ENCODE measurements at regions not wholly inside any gene's neighbourhood (a gene's known extent, or its start where the extent isn't known, plus 50 kb on each side); places are given as distances from the start of the nearest gene placed in this dataset.

DNA sequence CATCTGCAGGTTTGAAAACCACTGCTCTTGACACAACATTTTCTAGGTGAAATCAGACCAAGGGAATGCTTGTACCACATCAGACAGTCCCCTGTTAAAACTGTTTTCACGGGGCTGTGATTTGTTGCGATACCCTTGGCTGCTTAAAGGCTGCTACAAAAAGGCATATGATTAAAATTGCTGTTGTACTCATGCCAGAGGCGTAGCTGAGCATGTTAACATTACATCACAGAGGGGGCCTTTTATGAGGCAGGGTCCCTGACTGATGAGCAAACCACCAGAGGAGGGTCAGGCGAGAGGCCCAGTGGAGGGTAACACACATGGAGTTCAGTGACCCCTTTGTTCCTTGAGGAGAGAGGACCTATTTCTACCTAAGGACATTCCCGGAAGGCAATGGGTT is 70.4 kb upstream of the CDYL start:
- no peak overlapping the region for H3K27ac ChIP-seq
- no peak overlapping the region for H3K9ac ChIP-seq
- no peaks in the 10 kb centered on the region for H4K20me1 ChIP-seq (ENCODE audit: insufficient read depth)
- H3K4me1 ChIP-seq (ENCODE audit: insufficient read depth): no peaks in the 10 kb centered on the region
- no peak overlapping the region for H3K4me2 ChIP-seq (ENCODE audit: unreplicated experiment)
- TF ChIP-seq EZH2phosphoT487 (IDR thresholded peaks at IDR 0.05; ENCODE audit: insufficient read depth, low read depth): no peak
- no peak for TF ChIP-seq EZH2 (IDR thresholded peaks at IDR 0.05; ENCODE audit: insufficient read depth, poor library complexity, severe bottlenecking)
- H3K36me3 ChIP-seq (ENCODE audit: low read depth): no peaks in the 10 kb centered on the region
- H3K27me3 ChIP-seq (replicated peaks; ENCODE audit: insufficient read depth): no peaks in the 10 kb centered on the region
- H3K9me3 ChIP-seq (ENCODE audit: low read depth): peaks cover 5% of the 10 kb centered on the region
- DNase-seq: no peak
- no peak overlapping the region for H2AFZ ChIP-seq
- in situ Hi-C loops (cut with MboI): no loop called here
- 73 to 80% methylated on average over 5 of the region's 5 CpGs for WGBS, 2 experiments (ENCODE audit: low coverage in 1 of 2, low lambda C conversion rate in 2 of 2, missing lambda C conversion rate in 2 of 2)
- no peaks in the 10 kb centered on the region for H3K9me2 ChIP-seq (ENCODE audit: insufficient read depth)
- no peaks in the 10 kb centered on the region for H3F3A ChIP-seq (ENCODE audit: insufficient read depth)
- H3K79me2 ChIP-seq (ENCODE audit: insufficient read depth): no peaks in the 10 kb centered on the region
- H3K4me3 ChIP-seq: no peak overlapping the region

DNA sequence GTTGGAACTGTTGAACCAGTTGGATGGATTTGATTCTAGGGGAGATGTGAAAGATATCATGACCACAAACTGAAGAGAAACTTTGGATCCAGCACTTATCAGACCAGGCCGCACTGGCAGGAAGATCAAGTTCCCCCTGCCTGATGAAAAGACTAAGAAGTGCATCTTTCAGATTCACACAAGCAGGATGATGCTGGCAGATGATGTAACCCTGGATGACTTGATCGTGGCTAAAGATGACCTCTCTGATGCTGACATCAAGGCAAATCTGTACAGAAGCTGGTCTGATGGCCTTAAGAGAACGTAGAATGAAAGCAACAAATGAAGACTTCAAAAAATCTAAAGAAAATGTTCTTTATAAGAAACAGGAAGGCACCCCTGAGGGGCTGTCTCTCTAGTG is 72.8 kb upstream of the CDYL start:
- in situ Hi-C loops (cut with MboI): no loop called here
- H4K20me1 ChIP-seq (ENCODE audit: insufficient read depth): no peaks in the 10 kb centered on the region
- WGBS, 2 experiments (ENCODE audit: low coverage in 1 of 2, low lambda C conversion rate in 2 of 2, missing lambda C conversion rate in 2 of 2): 43 to 47% methylated on average over 3 of the region's 3 CpGs

DNA sequence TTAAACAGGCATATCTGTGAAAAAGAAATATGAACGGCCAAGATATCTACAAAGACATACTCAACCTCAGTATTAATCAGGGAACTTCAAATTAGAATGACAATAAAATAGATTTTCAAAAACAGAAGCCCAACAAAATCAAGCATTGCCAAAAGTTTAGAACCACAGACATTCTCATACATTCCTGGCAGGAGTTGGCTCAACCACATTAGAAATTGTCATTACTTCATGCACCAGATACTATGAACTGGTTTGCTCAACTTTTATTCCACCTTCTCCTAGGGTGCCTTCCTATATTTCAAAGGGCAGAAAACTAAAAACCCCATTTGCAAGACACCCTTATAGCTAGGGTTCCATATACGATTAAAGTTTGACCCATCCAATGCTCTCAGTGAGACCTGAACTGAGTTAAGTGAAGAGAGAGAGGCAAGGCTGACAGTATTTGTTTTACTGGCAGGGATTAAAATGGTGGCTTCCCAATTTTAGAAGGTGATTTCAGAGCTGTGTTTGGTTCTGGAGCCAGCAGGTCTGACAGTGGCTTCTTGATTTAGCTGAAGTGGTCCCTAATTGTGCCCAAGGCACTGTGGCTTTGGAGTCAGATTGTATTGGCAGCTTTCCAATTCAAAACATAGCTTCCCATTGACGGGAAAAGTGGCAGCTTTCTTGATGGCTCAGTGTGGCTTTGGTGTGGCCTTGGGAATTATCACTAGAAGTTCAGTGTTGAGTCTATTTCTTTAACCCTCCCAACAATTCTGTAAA is 77.1 kb upstream of the CDYL start:
- Histone ChIP-seq H3K27ac (no peak overlapping the region), H3K4me2 (ENCODE audit: unreplicated experiment) (no peak overlapping the region), H4K20me1 (ENCODE audit: insufficient read depth) (no peaks in the 10 kb centered on the region), H3K36me3 (ENCODE audit: low read depth) (no peaks in the 10 kb centered on the region), H3K9me2 (ENCODE audit: insufficient read depth) (no peaks in the 10 kb centered on the region), H3K4me1 (ENCODE audit: insufficient read depth) (no peaks in the 10 kb centered on the region), H3K27me3 (replicated peaks; ENCODE audit: insufficient read depth) (no peaks in the 10 kb centered on the region), H3K4me3 (no peak overlapping the region), H3K9me3 (ENCODE audit: low read depth) (no peaks in the 10 kb centered on the region), H3K9ac (no peak overlapping the region), H3K79me2 (ENCODE audit: insufficient read depth) (no peaks in the 10 kb centered on the region), H2AFZ (no peak overlapping the region), H3F3A (ENCODE audit: insufficient read depth) (no peaks in the 10 kb centered on the region)
- TF ChIP-seq EZH2 (IDR thresholded peaks at IDR 0.05; ENCODE audit: insufficient read depth, poor library complexity, severe bottlenecking) (no peak), EZH2phosphoT487 (IDR thresholded peaks at IDR 0.05; ENCODE audit: insufficient read depth, low read depth) (no peak)
- DNase-seq: peak; percentile 53
- WGBS, 2 experiments (ENCODE audit: low coverage in 1 of 2, low lambda C conversion rate in 2 of 2, missing lambda C conversion rate in 2 of 2): 71 to 73% methylated on average over 3 of the region's 3 CpGs
- in situ Hi-C loops (cut with MboI): no loop called here

More for the DNA sequence above, 72.8 kb upstream of the CDYL start:
- Histone ChIP-seq H3K9ac (no peak overlapping the region), H3K4me3 (no peak overlapping the region), H3K79me2 (ENCODE audit: insufficient read depth) (no peaks in the 10 kb centered on the region), H2AFZ (no peak overlapping the region), H3K4me1 (ENCODE audit: insufficient read depth) (no peaks in the 10 kb centered on the region), H3K9me2 (ENCODE audit: insufficient read depth) (no peaks in the 10 kb centered on the region), H3F3A (ENCODE audit: insufficient read depth) (no peaks in the 10 kb centered on the region), H3K9me3 (ENCODE audit: low read depth) (peaks cover 5% of the 10 kb centered on the region), H3K4me2 (ENCODE audit: unreplicated experiment) (no peak overlapping the region), H3K27me3 (replicated peaks; ENCODE audit: insufficient read depth) (no peaks in the 10 kb centered on the region), H3K36me3 (ENCODE audit: low read depth) (no peaks in the 10 kb centered on the region), H3K27ac (no peak overlapping the region)
- peak; percentile 20 for DNase-seq
- TF ChIP-seq EZH2phosphoT487 (IDR thresholded peaks at IDR 0.05; ENCODE audit: insufficient read depth, low read depth) (no peak), EZH2 (IDR thresholded peaks at IDR 0.05; ENCODE audit: insufficient read depth, poor library complexity, severe bottlenecking) (no peak)

DNA sequence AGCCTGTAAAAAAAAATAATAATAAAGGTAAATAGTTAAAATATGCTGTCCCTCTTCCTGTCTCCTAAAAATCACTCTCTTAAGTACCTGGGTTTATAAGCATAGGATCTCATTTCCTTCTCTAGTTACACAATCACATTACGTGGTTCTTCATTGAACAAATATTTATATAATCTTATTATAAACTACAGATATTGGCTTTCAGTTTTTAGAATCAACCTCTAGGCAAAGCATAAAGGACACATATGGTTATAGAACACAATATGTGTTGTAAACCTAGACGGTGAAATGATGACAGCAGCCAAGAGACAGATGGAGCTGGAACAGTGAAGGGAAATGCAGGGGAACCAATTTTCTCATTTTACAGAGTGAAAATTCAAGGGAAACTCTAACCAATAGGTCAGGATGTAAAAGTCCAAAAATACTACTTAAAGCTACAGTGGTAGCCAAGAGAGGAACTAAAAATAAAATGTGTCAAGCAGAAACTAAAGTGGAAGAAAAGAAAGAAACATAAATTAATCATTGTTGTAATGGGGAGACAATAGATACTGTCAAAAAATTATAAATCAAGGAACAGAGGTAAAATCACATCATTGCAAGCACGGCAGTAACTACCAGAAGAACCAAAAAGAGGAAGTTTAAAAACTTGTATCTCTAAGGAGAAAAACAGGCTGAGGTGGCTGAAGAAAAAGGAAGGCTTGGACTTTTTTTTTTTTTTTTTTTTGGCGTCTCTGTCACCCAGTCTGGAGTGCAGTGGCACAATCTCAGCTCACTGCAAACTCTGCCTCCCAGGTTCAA is 82.8 kb upstream of the CDYL start:
- Histone ChIP-seq H3K79me2 (ENCODE audit: insufficient read depth) (no peaks in the 10 kb centered on the region), H3K36me3 (ENCODE audit: low read depth) (no peaks in the 10 kb centered on the region), H3K4me3 (no peak overlapping the region), H2AFZ (no peak overlapping the region), H3K9me2 (ENCODE audit: insufficient read depth) (no peaks in the 10 kb centered on the region), H3K27me3 (replicated peaks; ENCODE audit: insufficient read depth) (no peaks in the 10 kb centered on the region), H3K4me1 (ENCODE audit: insufficient read depth) (peaks cover 5% of the 10 kb centered on the region), H3F3A (ENCODE audit: insufficient read depth) (peaks cover 5% of the 10 kb centered on the region; the same call in 1 of the 2 replicates), H3K4me2 (ENCODE audit: unreplicated experiment) (no peak overlapping the region), H3K9me3 (ENCODE audit: low read depth) (no peaks in the 10 kb centered on the region), H4K20me1 (ENCODE audit: insufficient read depth) (no peaks in the 10 kb centered on the region), H3K27ac (no peak overlapping the region), H3K9ac (no peak overlapping the region)
- DNase-seq: no peak
- no peak for TF ChIP-seq EZH2phosphoT487 (IDR thresholded peaks at IDR 0.05; ENCODE audit: insufficient read depth, low read depth)
- no peak for TF ChIP-seq EZH2 (IDR thresholded peaks at IDR 0.05; ENCODE audit: insufficient read depth, poor library complexity, severe bottlenecking)
- WGBS, 2 experiments (ENCODE audit: low coverage in 1 of 2, low lambda C conversion rate in 2 of 2, missing lambda C conversion rate in 2 of 2): 42 to 49% methylated on average over 4 of the region's 4 CpGs
- in situ Hi-C loops (cut with MboI): no loop called here

All from GM23248 (cell line).